ENCODE measurements at regions not wholly inside any gene's neighbourhood (a gene's known extent, or its start where the extent isn't known, plus 50 kb on each side); places are given as distances from the start of the nearest gene placed in this dataset.
A peak's percentile ranks its signal among the peaks of the same experiment; 100 is the strongest.

DNA sequence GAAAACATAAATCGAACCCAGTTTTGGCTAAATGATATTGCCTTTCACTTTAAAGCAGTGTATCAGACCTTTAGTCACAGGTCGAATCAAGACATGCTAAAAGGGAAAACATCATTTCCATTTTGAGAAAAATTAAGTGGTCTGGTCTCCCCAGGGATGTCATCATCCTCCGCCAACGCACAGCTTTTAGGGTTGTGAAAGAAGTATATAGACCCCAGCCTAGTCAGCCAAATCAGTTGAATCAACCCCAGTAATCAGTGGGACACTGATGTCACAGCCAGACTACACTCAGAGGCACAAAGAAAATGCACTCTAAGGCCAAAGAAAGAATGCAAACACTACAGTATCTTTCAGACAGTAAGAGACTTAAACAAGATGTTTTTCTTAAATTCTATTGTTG, 187.4 kb downstream of the ZIC4 start:
- Histone ChIP-seq H2AFZ (ENCODE audit: low read length) (no peak overlapping the region), H2BK120ac (ENCODE audit: low read depth, low read length) (no peak overlapping the region), H3K9ac (ENCODE audit: low read depth, low read length, poor library complexity) (no peak overlapping the region), H3K4ac (ENCODE audit: low read length) (no peak overlapping the region), H3K9me3 (replicated peaks in 1 of 2; ENCODE audit: control insufficient read depth in 2 of 2, insufficient read depth in 1 of 2, low read depth in 1 of 2, low read length in 2 of 2) (no peaks in the 10 kb centered on the region), H3K27me3 (ENCODE audit: control insufficient read depth in 3 of 3, insufficient read depth in 3 of 3, low read depth in 1 of 3, low read length in 3 of 3) (no peaks in the 10 kb centered on the region), H3K79me1 (ENCODE audit: low read depth, low read length) (no peaks in the 10 kb centered on the region), H3K4me2 (ENCODE audit: insufficient read depth, low read length, poor library complexity, severe bottlenecking) (no peak overlapping the region), H2BK12ac (ENCODE audit: low read length) (no peak overlapping the region), H4K91ac (ENCODE audit: low read depth, low read length, poor library complexity) (no peak overlapping the region), H3K4me1 (ENCODE audit: control insufficient read depth in 2 of 2, insufficient read depth in 1 of 2, low read depth in 1 of 2, low read length in 2 of 2) (no peaks in the 10 kb centered on the region), H3K27ac (replicated peaks; ENCODE audit: low read length) (no peak overlapping the region), H3K36me3 (replicated peaks in 1 of 2; ENCODE audit: control insufficient read depth in 2 of 2, insufficient read depth in 2 of 2, low read length in 2 of 2) (no peaks in the 10 kb centered on the region), H4K8ac (ENCODE audit: low read depth, low read length) (no peak overlapping the region), H3K23ac (ENCODE audit: low read depth, low read length, poor library complexity) (no peak overlapping the region), H3K14ac (ENCODE audit: low read length) (no peak overlapping the region), H3K4me3 (ENCODE audit: low read length in 2 of 2) (no peak overlapping the region), H2BK15ac (ENCODE audit: low read length) (no peak overlapping the region), H2BK5ac (ENCODE audit: low read length) (no peak overlapping the region), H2AK5ac (ENCODE audit: low read depth, low read length) (no peak overlapping the region), H3K18ac (ENCODE audit: low read length) (no peak overlapping the region)
- peak; percentile 3 for DNase-seq (ENCODE audit: low spot score)
- no CpG with 5 or more reads among the region's 4 CpGs for WGBS, 2 donors (ENCODE audit: extremely low coverage in 2 of 2, insufficient read length in 2 of 2, insufficient replicate concordance in 1 of 2)

GRCh38 chr3:147216143-147216673, 190.1 kb downstream of the ZIC4 start:
- no CpG with 5 or more reads among the region's 1 CpG for WGBS, 2 donors (ENCODE audit: extremely low coverage in 2 of 2, insufficient read length in 2 of 2, insufficient replicate concordance in 1 of 2)
- no peak overlapping the region for H3K27ac ChIP-seq (replicated peaks; ENCODE audit: low read length)

DNA sequence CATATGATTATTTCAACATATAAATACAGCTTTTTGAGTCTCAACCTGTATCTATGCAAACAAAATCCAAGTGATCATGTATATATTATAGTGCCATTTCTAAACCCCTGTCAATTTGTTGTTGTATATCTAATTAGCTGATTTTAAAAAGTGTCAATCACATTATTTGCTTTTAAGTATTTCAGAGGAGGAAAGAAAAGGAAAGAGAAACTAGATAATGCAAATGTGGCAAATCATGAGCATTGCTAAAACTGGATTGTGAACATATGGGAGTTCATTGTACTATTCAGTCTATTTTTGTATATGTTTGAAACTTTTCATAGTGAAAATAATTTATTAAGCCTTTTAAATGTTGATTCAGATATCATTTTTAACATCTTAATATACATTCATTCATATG, 190.7 kb downstream of the ZIC4 start:
- Histone ChIP-seq H2AK5ac (ENCODE audit: low read depth, low read length) (no peak overlapping the region), H3K79me1 (ENCODE audit: low read depth, low read length) (no peaks in the 10 kb centered on the region), H3K4me3 (ENCODE audit: low read length in 2 of 2) (no peak overlapping the region), H4K8ac (ENCODE audit: low read depth, low read length) (no peak overlapping the region), H2BK15ac (ENCODE audit: low read length) (no peak overlapping the region), H3K18ac (ENCODE audit: low read length) (no peak overlapping the region), H3K4me1 (ENCODE audit: control insufficient read depth in 2 of 2, insufficient read depth in 1 of 2, low read depth in 1 of 2, low read length in 2 of 2) (peaks cover 0 to 2% of the 10 kb centered on the region in 2 donors), H3K9ac (ENCODE audit: low read depth, low read length, poor library complexity) (no peak overlapping the region), H3K9me3 (replicated peaks in 1 of 2; ENCODE audit: control insufficient read depth in 2 of 2, insufficient read depth in 1 of 2, low read depth in 1 of 2, low read length in 2 of 2) (no peaks in the 10 kb centered on the region), H2AFZ (ENCODE audit: low read length) (no peak overlapping the region), H3K27ac (replicated peaks; ENCODE audit: low read length) (no peak overlapping the region), H2BK12ac (ENCODE audit: low read length) (no peak overlapping the region), H3K14ac (ENCODE audit: low read length) (no peak overlapping the region), H3K36me3 (replicated peaks in 1 of 2; ENCODE audit: control insufficient read depth in 2 of 2, insufficient read depth in 2 of 2, low read length in 2 of 2) (no peaks in the 10 kb centered on the region), H3K27me3 (ENCODE audit: control insufficient read depth in 3 of 3, insufficient read depth in 3 of 3, low read depth in 1 of 3, low read length in 3 of 3) (no peaks in the 10 kb centered on the region), H3K4ac (ENCODE audit: low read length) (no peak overlapping the region), H3K4me2 (ENCODE audit: insufficient read depth, low read length, poor library complexity, severe bottlenecking) (no peak overlapping the region), H2BK5ac (ENCODE audit: low read length) (no peak overlapping the region), H4K91ac (ENCODE audit: low read depth, low read length, poor library complexity) (no peak overlapping the region), H3K23ac (ENCODE audit: low read depth, low read length, poor library complexity) (no peak overlapping the region), H2BK120ac (ENCODE audit: low read depth, low read length) (no peak overlapping the region)
- DNase-seq (ENCODE audit: low spot score): no peak

More at GRCh38 chr3:147216143-147216673, 190.1 kb downstream of the ZIC4 start:
- H3K18ac ChIP-seq (ENCODE audit: low read length): no peak overlapping the region
- no peak overlapping the region for H3K9ac ChIP-seq (ENCODE audit: low read depth, low read length, poor library complexity)
- H2AK5ac ChIP-seq (ENCODE audit: low read depth, low read length): no peak overlapping the region
- H3K9me3 ChIP-seq (replicated peaks in 1 of 2; ENCODE audit: control insufficient read depth in 2 of 2, insufficient read depth in 1 of 2, low read depth in 1 of 2, low read length in 2 of 2): no peaks in the 10 kb centered on the region
- H3K23ac ChIP-seq (ENCODE audit: low read depth, low read length, poor library complexity): no peak overlapping the region
- no peak overlapping the region for H3K14ac ChIP-seq (ENCODE audit: low read length)
- H3K4me2 ChIP-seq (ENCODE audit: insufficient read depth, low read length, poor library complexity, severe bottlenecking): no peak overlapping the region
- H3K36me3 ChIP-seq (replicated peaks in 1 of 2; ENCODE audit: control insufficient read depth in 2 of 2, insufficient read depth in 2 of 2, low read length in 2 of 2): no peaks in the 10 kb centered on the region
- H3K27me3 ChIP-seq (ENCODE audit: control insufficient read depth in 3 of 3, insufficient read depth in 3 of 3, low read depth in 1 of 3, low read length in 3 of 3): no peaks in the 10 kb centered on the region
- no peaks in the 10 kb centered on the region for H3K4me1 ChIP-seq (ENCODE audit: control insufficient read depth in 2 of 2, insufficient read depth in 1 of 2, low read depth in 1 of 2, low read length in 2 of 2)
- H3K4me3 ChIP-seq (ENCODE audit: low read length in 2 of 2): no peak overlapping the region
- H4K91ac ChIP-seq (ENCODE audit: low read depth, low read length, poor library complexity): no peak overlapping the region
- H3K4ac ChIP-seq (ENCODE audit: low read length): no peak overlapping the region
- no peak overlapping the region for H2BK12ac ChIP-seq (ENCODE audit: low read length)
- no peak overlapping the region for H2BK15ac ChIP-seq (ENCODE audit: low read length)
- H2AFZ ChIP-seq (ENCODE audit: low read length): no peak overlapping the region
- H2BK5ac ChIP-seq (ENCODE audit: low read length): no peak overlapping the region
- H2BK120ac ChIP-seq (ENCODE audit: low read depth, low read length): no peak overlapping the region
- DNase-seq (ENCODE audit: low spot score): no peak
- H3K79me1 ChIP-seq (ENCODE audit: low read depth, low read length): no peaks in the 10 kb centered on the region
- no peak overlapping the region for H4K8ac ChIP-seq (ENCODE audit: low read depth, low read length)

DNA sequence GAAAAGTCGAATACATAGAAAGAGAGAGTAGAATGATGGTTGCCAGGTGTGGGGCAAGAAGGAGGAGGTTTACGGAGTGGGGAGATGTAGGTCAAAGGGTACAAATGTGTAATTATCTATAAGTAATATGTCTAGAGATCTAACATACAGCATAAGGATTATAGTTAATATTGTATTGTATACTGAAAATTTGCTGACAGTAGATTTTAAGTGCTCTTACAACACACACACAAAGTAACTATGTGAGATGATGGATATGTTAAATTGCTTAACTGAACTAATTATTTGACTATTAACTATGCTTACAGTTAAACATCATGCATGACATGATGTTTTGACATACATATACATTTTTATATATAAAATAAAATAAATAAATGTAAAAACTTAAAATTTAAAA, 192.7 kb downstream of the ZIC4 start:
- Histone ChIP-seq H2BK12ac (ENCODE audit: low read length) (no peak overlapping the region), H3K18ac (ENCODE audit: low read length) (no peak overlapping the region), H2BK15ac (ENCODE audit: low read length) (no peak overlapping the region), H3K23ac (ENCODE audit: low read depth, low read length, poor library complexity) (no peak overlapping the region), H3K9ac (ENCODE audit: low read depth, low read length, poor library complexity) (no peak overlapping the region), H3K4me3 (ENCODE audit: low read length in 2 of 2) (no peak overlapping the region), H3K9me3 (replicated peaks in 1 of 2; ENCODE audit: control insufficient read depth in 2 of 2, insufficient read depth in 1 of 2, low read depth in 1 of 2, low read length in 2 of 2) (no peaks in the 10 kb centered on the region), H2BK120ac (ENCODE audit: low read depth, low read length) (no peak overlapping the region), H2AFZ (ENCODE audit: low read length) (no peak overlapping the region), H4K91ac (ENCODE audit: low read depth, low read length, poor library complexity) (no peak overlapping the region), H3K14ac (ENCODE audit: low read length) (no peak overlapping the region), H3K27ac (replicated peaks; ENCODE audit: low read length) (no peak overlapping the region), H3K4ac (ENCODE audit: low read length) (no peak overlapping the region), H3K36me3 (replicated peaks in 1 of 2; ENCODE audit: control insufficient read depth in 2 of 2, insufficient read depth in 2 of 2, low read length in 2 of 2) (no peaks in the 10 kb centered on the region), H2AK5ac (ENCODE audit: low read depth, low read length) (no peak overlapping the region), H3K4me2 (ENCODE audit: insufficient read depth, low read length, poor library complexity, severe bottlenecking) (no peak overlapping the region), H3K27me3 (ENCODE audit: control insufficient read depth in 3 of 3, insufficient read depth in 3 of 3, low read depth in 1 of 3, low read length in 3 of 3) (no peaks in the 10 kb centered on the region), H4K8ac (ENCODE audit: low read depth, low read length) (no peak overlapping the region), H3K79me1 (ENCODE audit: low read depth, low read length) (no peaks in the 10 kb centered on the region), H3K4me1 (ENCODE audit: control insufficient read depth in 2 of 2, insufficient read depth in 1 of 2, low read depth in 1 of 2, low read length in 2 of 2) (peaks cover 0 to 2% of the 10 kb centered on the region in 2 donors), H2BK5ac (ENCODE audit: low read length) (no peak overlapping the region)
- no CpG with 5 or more reads among the region's 2 CpGs for WGBS, 2 donors (ENCODE audit: extremely low coverage in 2 of 2, insufficient read length in 2 of 2, insufficient replicate concordance in 1 of 2)
- no peak for DNase-seq (ENCODE audit: low spot score)
